ENCODE measurements at regions not wholly inside any gene's neighbourhood (a gene's known extent, or its start where the extent isn't known, plus 50 kb on each side); places are given as distances from the start of the nearest gene placed in this dataset.

GRCh38 chr15:69623392-69624154 lies 171.0 kb downstream of the RPLP1 start:
- ChIA-PET POLR2A (no interaction called here), CTCF (no interaction called here)
- Mint-ChIP-seq H3K27ac (ENCODE audit: low read depth, unreplicated experiment) (no peak overlapping the region), H3K4me3 (ENCODE audit: unreplicated experiment) (no peak overlapping the region), H3K27me3 (ENCODE audit: insufficient read depth, unreplicated experiment) (peaks cover 13% of the 10 kb centered on the region), H3K9me3 (ENCODE audit: unreplicated experiment) (no peaks in the 10 kb centered on the region), H3K36me3 (ENCODE audit: insufficient read depth, unreplicated experiment) (no peaks in the 10 kb centered on the region), H3K4me1 (ENCODE audit: insufficient read depth, unreplicated experiment) (peaks cover 17% of the 10 kb centered on the region)
- no TSS peak for BruUV-seq (replicated peaks)
- DNase-seq (ENCODE audit: unreplicated experiment), result peak; percentile 5
- TF ChIP-seq CTCF (IDR thresholded peaks at IDR 0.05; ENCODE audit: unreplicated experiment), result no peak
- intact Hi-C loops (cut with micrococcal nuclease), result no loop called here

- Mint-ChIP-seq H3K27me3 (ENCODE audit: insufficient read depth, unreplicated experiment) (peaks cover 13% of the 10 kb centered on the region), H3K9me3 (ENCODE audit: unreplicated experiment) (no peaks in the 10 kb centered on the region), H3K27ac (ENCODE audit: low read depth, unreplicated experiment) (peak overlapping the region; percentile 13), H3K4me1 (ENCODE audit: insufficient read depth, unreplicated experiment) (peaks cover 17% of the 10 kb centered on the region), H3K36me3 (ENCODE audit: insufficient read depth, unreplicated experiment) (no peaks in the 10 kb centered on the region), H3K4me3 (ENCODE audit: unreplicated experiment) (no peak overlapping the region)
- ChIA-PET POLR2A (no interaction called here), CTCF (interaction anchor here (0.5 kb wide), 1 partner anchor 193 kb away, joined by 3 read pairs; no protein-coding TSS in a partner anchor)
- DNase-seq (ENCODE audit: unreplicated experiment), result no peak
- TF ChIP-seq CTCF (IDR thresholded peaks at IDR 0.05; ENCODE audit: unreplicated experiment), result no peak
- BruUV-seq (replicated peaks), result no TSS peak
- intact Hi-C loops (cut with micrococcal nuclease), result no loop called here
These were observed 171.5 kb downstream of the RPLP1 start for GRCh38 chr15:69624155-69624520.

GRCh38 chr15:69624816-69625215 lies 172.2 kb downstream of the RPLP1 start:
- no TSS peak for BruUV-seq (replicated peaks)
- intact Hi-C loops (cut with micrococcal nuclease), result no loop called here

GRCh38 chr15:69625328-69625727 lies 172.7 kb downstream of the RPLP1 start:
- POLR2A ChIA-PET, result interaction anchor here (0.7 kb wide), 1 partner anchor 149 kb away, joined by 3 read pairs; no protein-coding TSS in a partner anchor
- no peak for DNase-seq (ENCODE audit: unreplicated experiment)
- no peaks in the 10 kb centered on the region for H3K9me3 Mint-ChIP-seq (ENCODE audit: unreplicated experiment)
- H3K4me1 Mint-ChIP-seq (ENCODE audit: insufficient read depth, unreplicated experiment), result peaks cover 17% of the 10 kb centered on the region
- no peak for TF ChIP-seq CTCF (IDR thresholded peaks at IDR 0.05; ENCODE audit: unreplicated experiment)
- CTCF ChIA-PET, result no interaction called here
- no TSS peak for BruUV-seq (replicated peaks)
- H3K4me3 Mint-ChIP-seq (ENCODE audit: unreplicated experiment), result no peak overlapping the region
- no peaks in the 10 kb centered on the region for H3K36me3 Mint-ChIP-seq (ENCODE audit: insufficient read depth, unreplicated experiment)
- intact Hi-C loops (cut with micrococcal nuclease), result no loop called here
- no peak overlapping the region for H3K27ac Mint-ChIP-seq (ENCODE audit: low read depth, unreplicated experiment)
- peaks cover 10% of the 10 kb centered on the region for H3K27me3 Mint-ChIP-seq (ENCODE audit: insufficient read depth, unreplicated experiment)

More at GRCh38 chr15:69624816-69625215, 172.2 kb downstream of the RPLP1 start:
- Mint-ChIP-seq H3K4me1 (ENCODE audit: insufficient read depth, unreplicated experiment) (peaks cover 17% of the 10 kb centered on the region), H3K4me3 (ENCODE audit: unreplicated experiment) (no peak overlapping the region), H3K9me3 (ENCODE audit: unreplicated experiment) (no peaks in the 10 kb centered on the region), H3K36me3 (ENCODE audit: insufficient read depth, unreplicated experiment) (no peaks in the 10 kb centered on the region), H3K27me3 (ENCODE audit: insufficient read depth, unreplicated experiment) (peaks cover 10% of the 10 kb centered on the region), H3K27ac (ENCODE audit: low read depth, unreplicated experiment) (peak overlapping the region; percentile 13)
- no peak for TF ChIP-seq CTCF (IDR thresholded peaks at IDR 0.05; ENCODE audit: unreplicated experiment)
- CTCF ChIA-PET, result interaction anchor here (0.5 kb wide), 1 partner anchor 192 kb away, joined by 3 read pairs; no protein-coding TSS in a partner anchor
- DNase-seq (ENCODE audit: unreplicated experiment), result no peak
- POLR2A ChIA-PET, result no interaction called here
